CD14-positive monocyte (primary cell): ENCODE measurements at regions not wholly inside any gene's neighbourhood (a gene's known extent, or its start where the extent isn't known, plus 50 kb on each side); places are given as distances from the start of the nearest gene placed in this dataset.
A peak's percentile ranks its signal among the peaks of the same experiment; 100 is the strongest.

Source experiments
- DNase-seq, 3 donors: peaks; one replicate each; pipeline ENCODE4 v3.0.0-alpha.2; 2011 to 2022
- H2AFZ ChIP-seq: 2 replicates; pipeline ENCODE4 v1.6.0; 2012; ENCODE audit warnings: mild to moderate bottlenecking, low read depth, low read length, inconsistent platforms; ENCODE audit not compliant: insufficient read depth, poor library complexity, severe bottlenecking
- H3K27ac ChIP-seq, 2 donors: 1 replicate in 1 of 2; 2 replicates in 1 of 2; pipeline ENCODE4 v1.5.1; 2012 to 2013; ENCODE audit warnings: low read length in 2 of 2, control low read depth in 1 of 2, inconsistent platforms in 1 of 2, low read depth in 1 of 2, mild to moderate bottlenecking in 1 of 2
- H3K27me3 ChIP-seq, 2 donors: one replicate each; pipeline versions ENCODE4 v1.6.0 to v1.6.1; 2011 to 2013; ENCODE audit warnings: low read length in 2 of 2; ENCODE audit not compliant: control insufficient read depth in 2 of 2, insufficient read depth in 2 of 2
- H3K36me3 ChIP-seq, 2 donors: replicated peaks in 1 of 2; 1 replicate in 1 of 2; 2 replicates in 1 of 2; pipeline versions ENCODE4 v1.5.1 to v1.6.1; 2012 to 2013; ENCODE audit warnings: low read length in 2 of 2, control low read depth in 1 of 2, inconsistent platforms in 1 of 2, mild to moderate bottlenecking in 1 of 2; ENCODE audit not compliant: insufficient read depth in 2 of 2, control insufficient read depth in 1 of 2
- H3K4me1 ChIP-seq, 2 donors: 1 replicate in 1 of 2; 2 replicates in 1 of 2; pipeline versions ENCODE4 v1.5.1 to v1.6.1; 2012 to 2013; ENCODE audit warnings: low read length in 2 of 2, control low read depth in 1 of 2, inconsistent platforms in 1 of 2, mild to moderate bottlenecking in 1 of 2, moderate library complexity in 1 of 2; ENCODE audit not compliant: insufficient read depth in 2 of 2, control insufficient read depth in 1 of 2
- H3K4me2 ChIP-seq: replicated peaks from 2 replicates; pipeline ENCODE3; 2012; ENCODE audit warnings: low read length, moderate library complexity, mild to moderate bottlenecking; ENCODE audit not compliant: poor library complexity, severe bottlenecking; ENCODE audit errors: extremely low read depth
- H3K4me3 ChIP-seq, 3 experiments: fragments of 200-600 bp in 1 of 3; sonication (generic) in 1 of 3; replicated peaks in 1 of 3; 1 replicate in 2 of 3; 2 replicates in 1 of 3; pipeline ENCODE4 v1.5.1; 2011 to 2013; ENCODE audit warnings: low read length in 3 of 3, mild to moderate bottlenecking in 3 of 3, control low read depth in 2 of 3, low read depth in 2 of 3, inconsistent platforms in 1 of 3, moderate library complexity in 1 of 3
- H3K79me2 ChIP-seq: 2 replicates; pipeline ENCODE4 v1.6.0; 2012; ENCODE audit warnings: mild to moderate bottlenecking, control low read depth, inconsistent platforms, low read length, moderate library complexity; ENCODE audit not compliant: insufficient read depth
- H3K9ac ChIP-seq: 2 replicates; pipeline ENCODE4 v1.6.0; 2017; ENCODE audit warnings: low read length, mild to moderate bottlenecking; ENCODE audit not compliant: insufficient read depth, poor library complexity, severe bottlenecking
- H3K9me3 ChIP-seq, 2 donors: replicated peaks in 1 of 2; 1 replicate in 1 of 2; 2 replicates in 1 of 2; pipeline versions ENCODE4 v1.5.1 to v1.6.1; 2012 to 2013; ENCODE audit warnings: low read length in 2 of 2, control low read depth in 1 of 2; ENCODE audit not compliant: control insufficient read depth in 1 of 2, insufficient read depth in 1 of 2
- H4K20me1 ChIP-seq: 2 replicates; pipeline ENCODE4 v1.6.0; 2012; ENCODE audit warnings: mild to moderate bottlenecking, low read length, control low read depth, moderate library complexity; ENCODE audit not compliant: insufficient read depth
- H3K27ac Mint-ChIP-seq, 7 donors: one replicate each; pipeline ENCODE4 v1.8.0; 2020; ENCODE audit warnings: mild to moderate bottlenecking in 7 of 7, mixed read lengths in 7 of 7, moderate library complexity in 6 of 7, inconsistent platforms in 2 of 7
- H3K27me3 Mint-ChIP-seq, 3 donors: one replicate each; pipeline ENCODE4 v1.8.0; 2021 to 2022; ENCODE audit warnings: low read depth in 3 of 3, mild to moderate bottlenecking in 3 of 3, mixed read lengths in 3 of 3, moderate library complexity in 3 of 3, inconsistent platforms in 1 of 3
- H3K36me3 Mint-ChIP-seq, 2 donors: one replicate each; pipeline ENCODE4 v1.8.0; 2020; ENCODE audit warnings: mixed read lengths in 2 of 2, inconsistent platforms in 1 of 2, mild to moderate bottlenecking in 1 of 2
- H3K4me1 Mint-ChIP-seq: one replicate; pipeline ENCODE4 v1.8.0; 2020; ENCODE audit warnings: mild to moderate bottlenecking, mixed read lengths
- H3K4me3 Mint-ChIP-seq, 2 donors: one replicate each; pipeline ENCODE4 v1.8.0; 2020; ENCODE audit warnings: mild to moderate bottlenecking in 2 of 2, mixed read lengths in 2 of 2, moderate library complexity in 1 of 2
- H3K9me3 Mint-ChIP-seq, 7 donors: one replicate each; pipeline ENCODE4 v1.8.0; 2020 to 2022; ENCODE audit warnings: mixed read lengths in 7 of 7, mild to moderate bottlenecking in 6 of 7, moderate library complexity in 6 of 7, inconsistent platforms in 2 of 7
- WGBS: methylation state at CpG from one replicate; pipeline ENCODE4 v1.1.5; 2013; ENCODE audit warnings: missing lambda C conversion rate; ENCODE audit not compliant: insufficient coverage; 5-methylcytosine and 5-hydroxymethylcytosine counted together
- intact Hi-C, 2 donors: fragments of 100-400 bp; cut with micrococcal nuclease; formaldehyde crosslinking; loops; one replicate each; pipeline versions ENCODE4 v1.15.0 to v1.15.1; 2023
- TF ChIP-seq, protein P1 (sequence below): fragments of 200-600 bp; IDR thresholded peaks from one replicate; pipeline ENCODE4 v1.8.0; 2022; ENCODE audit warnings: antibody characterized with exemption, mild to moderate bottlenecking

GRCh38 chr5:42985129-42986037 is 54.7 kb downstream of the ANXA2R start:
- H3K4me2 ChIP-seq: no peak overlapping the region
- H3K4me3 Mint-ChIP-seq: no peak overlapping the region

DNA sequence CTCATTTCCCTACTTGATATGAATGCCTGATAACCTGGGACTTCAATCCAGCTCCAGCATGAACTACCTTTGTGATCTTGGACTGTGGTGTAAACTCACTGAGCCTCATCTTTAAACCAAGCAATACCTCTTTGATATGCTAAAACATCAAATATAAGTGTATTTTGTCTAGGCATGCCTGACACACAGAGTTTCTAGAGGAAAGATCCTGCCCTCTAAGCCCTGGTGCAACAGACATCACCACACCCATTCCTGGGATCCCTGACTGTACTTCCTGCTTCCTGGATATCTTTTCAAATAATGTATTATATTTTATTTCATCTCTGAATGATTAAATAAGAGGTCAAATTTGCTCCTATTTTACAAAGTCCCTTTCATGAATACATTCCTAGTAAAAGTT is 55.8 kb downstream of the ANXA2R start:
- peaks cover 15% of the 10 kb centered on the region for H3K4me1 Mint-ChIP-seq

More at GRCh38 chr5:42985129-42986037, 54.7 kb downstream of the ANXA2R start:
- DNase-seq: peak in 1 of 3 donors; percentile 31
- Mint-ChIP-seq H3K27ac (no peak overlapping the region), H3K9me3 (peaks cover under 1 to 14% (median 3%) of the 10 kb centered on the region in 7 donors), H3K27me3 (no peaks in the 10 kb centered on the region), H3K36me3 (peaks cover 5 to 19% of the 10 kb centered on the region in 2 donors), H3K4me1 (peaks cover 25% of the 10 kb centered on the region)
- Histone ChIP-seq H3K27me3 (no peaks in the 10 kb centered on the region), H3K4me1 (peaks cover 2 to 6% of the 10 kb centered on the region in 2 donors), H3K9ac (no peak overlapping the region), H2AFZ (no peak overlapping the region), H3K9me3 (no peaks in the 10 kb centered on the region), H3K27ac (no peak overlapping the region), H3K36me3 (no peaks in the 10 kb centered on the region), H3K4me3 (no peak overlapping the region), H4K20me1 (no peaks in the 10 kb centered on the region), H3K79me2 (peaks cover 7% of the 10 kb centered on the region)
- intact Hi-C loops: no loop called here
- TF ChIP-seq, protein P1, sequence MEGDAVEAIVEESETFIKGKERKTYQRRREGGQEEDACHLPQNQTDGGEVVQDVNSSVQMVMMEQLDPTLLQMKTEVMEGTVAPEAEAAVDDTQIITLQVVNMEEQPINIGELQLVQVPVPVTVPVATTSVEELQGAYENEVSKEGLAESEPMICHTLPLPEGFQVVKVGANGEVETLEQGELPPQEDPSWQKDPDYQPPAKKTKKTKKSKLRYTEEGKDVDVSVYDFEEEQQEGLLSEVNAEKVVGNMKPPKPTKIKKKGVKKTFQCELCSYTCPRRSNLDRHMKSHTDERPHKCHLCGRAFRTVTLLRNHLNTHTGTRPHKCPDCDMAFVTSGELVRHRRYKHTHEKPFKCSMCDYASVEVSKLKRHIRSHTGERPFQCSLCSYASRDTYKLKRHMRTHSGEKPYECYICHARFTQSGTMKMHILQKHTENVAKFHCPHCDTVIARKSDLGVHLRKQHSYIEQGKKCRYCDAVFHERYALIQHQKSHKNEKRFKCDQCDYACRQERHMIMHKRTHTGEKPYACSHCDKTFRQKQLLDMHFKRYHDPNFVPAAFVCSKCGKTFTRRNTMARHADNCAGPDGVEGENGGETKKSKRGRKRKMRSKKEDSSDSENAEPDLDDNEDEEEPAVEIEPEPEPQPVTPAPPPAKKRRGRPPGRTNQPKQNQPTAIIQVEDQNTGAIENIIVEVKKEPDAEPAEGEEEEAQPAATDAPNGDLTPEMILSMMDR: no peak
- WGBS: 71% methylated on average over 1 of the region's 2 CpGs

More for the DNA sequence above, 55.8 kb downstream of the ANXA2R start:
- H3K36me3 ChIP-seq: no peaks in the 10 kb centered on the region
- Mint-ChIP-seq H3K4me3 (no peak overlapping the region), H3K27me3 (no peaks in the 10 kb centered on the region), H3K27ac (no peak overlapping the region), H3K36me3 (peaks cover 8 to 19% of the 10 kb centered on the region in 2 donors), H3K9me3 (peaks cover 2 to 11% (median 8%) of the 10 kb centered on the region in 7 donors)
- H3K27me3 ChIP-seq: no peaks in the 10 kb centered on the region
- no peaks in the 10 kb centered on the region for H3K79me2 ChIP-seq
- no peak overlapping the region for H3K9ac ChIP-seq
- no peak overlapping the region for H3K4me2 ChIP-seq
- H3K4me3 ChIP-seq: no peak overlapping the region
- H3K9me3 ChIP-seq: peaks cover 0 to under 1% of the 10 kb centered on the region in 2 donors
- intact Hi-C loops: no loop called here
- TF ChIP-seq, protein P1: no peak
- H4K20me1 ChIP-seq: no peaks in the 10 kb centered on the region
- no peaks in the 10 kb centered on the region for H3K4me1 ChIP-seq
- no peak overlapping the region for H3K27ac ChIP-seq
- DNase-seq: no peak
- no peak overlapping the region for H2AFZ ChIP-seq
